ENCODE measurements at regions not wholly inside any gene's neighbourhood (a gene's known extent, or its start where the extent isn't known, plus 50 kb on each side); places are given as distances from the start of the nearest gene placed in this dataset.
A peak's percentile ranks its signal among the peaks of the same experiment; 100 is the strongest.

GRCh38 chr2:118312969-118313756, 224.9 kb downstream of the INSIG2 start:
- peak in 1 of 2 experiments; percentile 13 for DNase-seq

- DNase-seq: peak in 1 of 2 experiments; percentile 36
Measured at GRCh38 chr2:118310681-118311429, 222.6 kb downstream of the INSIG2 start.

- peak; percentile 56 to 84 for DNase-seq
Measured at GRCh38 chr2:118309946-118310680, 221.8 kb downstream of the INSIG2 start.

GRCh38 chr2:118309257-118309945, 221.1 kb downstream of the INSIG2 start:
- peak in 1 of 2 experiments; percentile 42 for DNase-seq

- DNase-seq: no peak
Measured at GRCh38 chr2:118307864-118308263, 219.6 kb downstream of the INSIG2 start.

GRCh38 chr2:118301248-118301647, 213.0 kb downstream of the INSIG2 start:
- DNase-seq: no peak

GRCh38 chr2:118300832-118301231, 212.6 kb downstream of the INSIG2 start:
- DNase-seq: no peak

- no peak for DNase-seq
Measured at GRCh38 chr2:118296663-118297062, 208.4 kb downstream of the INSIG2 start.

GRCh38 chr2:118295592-118296390, 207.5 kb downstream of the INSIG2 start:
- DNase-seq: no peak

GRCh38 chr2:118294063-118294462, 205.8 kb downstream of the INSIG2 start:
- DNase-seq: no peak

- DNase-seq: peak in 1 of 2 experiments; percentile 8
Measured at GRCh38 chr2:118292991-118293390, 204.7 kb downstream of the INSIG2 start.

- no peak for DNase-seq
Measured at GRCh38 chr2:118291251-118291880, 203.1 kb downstream of the INSIG2 start.

GRCh38 chr2:118290411-118291250, 202.4 kb downstream of the INSIG2 start:
- DNase-seq: no peak

GRCh38 chr2:118279005-118279404, 190.7 kb downstream of the INSIG2 start:
- DNase-seq: no peak

- DNase-seq: no peak
Measured at GRCh38 chr2:118278046-118278445, 189.8 kb downstream of the INSIG2 start.

GRCh38 chr2:118274841-118275510, 186.7 kb downstream of the INSIG2 start:
- DNase-seq: no peak

- DNase-seq: no peak
Measured at GRCh38 chr2:118272391-118272790, 184.1 kb downstream of the INSIG2 start.

GRCh38 chr2:118269408-118270051, 181.3 kb downstream of the INSIG2 start:
- DNase-seq: no peak

GRCh38 chr2:118268268-118268667, 180.0 kb downstream of the INSIG2 start:
- no peak for DNase-seq

Measured in NCI-H526 (cell line).